ENCODE measurements at regions not wholly inside any gene's neighbourhood (a gene's known extent, or its start where the extent isn't known, plus 50 kb on each side); places are given as distances from the start of the nearest gene placed in this dataset.
A peak's percentile ranks its signal among the peaks of the same experiment; 100 is the strongest.

- H3K27me3 ChIP-seq = no peaks in the 10 kb centered on the region
- WGBS, 2 donors = 90 to 93% methylated on average over 2 of the region's 2 CpGs
- H3K9me3 ChIP-seq = no peaks in the 10 kb centered on the region
- no peak overlapping the region for H3K27ac ChIP-seq
- no peak for ATAC-seq (ENCODE audit: low FRiP score in 2 of 2)
- no peak overlapping the region for H3K4me3 ChIP-seq
- no peaks in the 10 kb centered on the region for H3K4me1 ChIP-seq
- no peak for TF ChIP-seq POLR2A (IDR thresholded peaks at IDR 0.05)
- TF ChIP-seq CTCF (IDR thresholded peaks at IDR 0.05) = no peak
- TF ChIP-seq EP300 (IDR thresholded peaks at IDR 0.05) = no peak
- no peak for TF ChIP-seq POLR2AphosphoS5 (IDR thresholded peaks at IDR 0.05)
- DNase-seq = no peak
- no peaks in the 10 kb centered on the region for H3K36me3 ChIP-seq
Measured at GRCh38 chr5:87945286-87945650, 323.4 kb downstream of the TMEM161B start.

GRCh38 chr5:87944553-87945285 lies 323.9 kb downstream of the TMEM161B start:
- no peaks in the 10 kb centered on the region for H3K36me3 ChIP-seq
- ATAC-seq (ENCODE audit: low FRiP score in 2 of 2) = peak in 1 of 2 donors; percentile 29
- H3K9me3 ChIP-seq = no peaks in the 10 kb centered on the region
- no peak overlapping the region for H3K27ac ChIP-seq
- 7 to 27% methylated on average over 7 to 9 of the region's 9 CpGs for WGBS, 2 donors
- DNase-seq = no peak
- TF ChIP-seq POLR2AphosphoS5 (IDR thresholded peaks at IDR 0.05) (no peak), POLR2A (IDR thresholded peaks at IDR 0.05) (no peak), EP300 (IDR thresholded peaks at IDR 0.05) (no peak), CTCF (IDR thresholded peaks at IDR 0.05) (no peak)
- H3K4me3 ChIP-seq = no peak overlapping the region
- H3K27me3 ChIP-seq = no peaks in the 10 kb centered on the region
- H3K4me1 ChIP-seq = no peaks in the 10 kb centered on the region

GRCh38 chr5:87940775-87941174 lies 327.9 kb downstream of the TMEM161B start:
- H3K4me1 ChIP-seq = no peaks in the 10 kb centered on the region
- DNase-seq = no peak
- TF ChIP-seq POLR2A (IDR thresholded peaks at IDR 0.05) (no peak), CTCF (IDR thresholded peaks at IDR 0.05) (no peak), POLR2AphosphoS5 (IDR thresholded peaks at IDR 0.05) (no peak), EP300 (IDR thresholded peaks at IDR 0.05) (no peak)
- no peaks in the 10 kb centered on the region for H3K27me3 ChIP-seq
- no peak overlapping the region for H3K27ac ChIP-seq
- no peaks in the 10 kb centered on the region for H3K9me3 ChIP-seq
- WGBS, 2 donors = 49 to 51% methylated on average over 4 of the region's 4 CpGs
- H3K36me3 ChIP-seq = no peaks in the 10 kb centered on the region
- H3K4me3 ChIP-seq = no peak overlapping the region
- ATAC-seq (ENCODE audit: low FRiP score in 2 of 2) = no peak

- no peaks in the 10 kb centered on the region for H3K4me1 ChIP-seq
- H3K36me3 ChIP-seq = no peaks in the 10 kb centered on the region
- H3K4me3 ChIP-seq = no peak overlapping the region
- no peak for ATAC-seq (ENCODE audit: low FRiP score in 2 of 2)
- DNase-seq = no peak
- H3K27me3 ChIP-seq = no peaks in the 10 kb centered on the region
- H3K27ac ChIP-seq = no peak overlapping the region
- TF ChIP-seq POLR2AphosphoS5 (IDR thresholded peaks at IDR 0.05) (no peak), POLR2A (IDR thresholded peaks at IDR 0.05) (no peak), CTCF (IDR thresholded peaks at IDR 0.05) (no peak)
- no peaks in the 10 kb centered on the region for H3K9me3 ChIP-seq
Measured at GRCh38 chr5:87936667-87937066, 332.0 kb downstream of the TMEM161B start.

- no peak for TF ChIP-seq POLR2AphosphoS5 (IDR thresholded peaks at IDR 0.05)
- TF ChIP-seq POLR2A (IDR thresholded peaks at IDR 0.05) = no peak
- no peak for TF ChIP-seq CTCF (IDR thresholded peaks at IDR 0.05)
- TF ChIP-seq EP300 (IDR thresholded peaks at IDR 0.05) = no peak
- H3K27ac ChIP-seq = no peak overlapping the region
- 40 to 50% methylated on average over 5 to 7 of the region's 7 CpGs for whole genome bisulfite sequencing, 2 donors
- H3K36me3 ChIP-seq = no peaks in the 10 kb centered on the region
- peaks cover 0 to 4% (median 0%) of the 10 kb centered on the region in 4 donors for H3K9me3 ChIP-seq
- H3K4me3 ChIP-seq = no peak overlapping the region
- no peaks in the 10 kb centered on the region for H3K27me3 ChIP-seq
- H3K4me1 ChIP-seq = no peaks in the 10 kb centered on the region
- no peak for DNase-seq
- ATAC-seq (ENCODE audit: low FRiP score in 2 of 2) = no peak
Measured at GRCh38 chr5:87924436-87924835, 344.2 kb downstream of the TMEM161B start.
